ENCODE measurements at regions not wholly inside any gene's neighbourhood (a gene's known extent, or its start where the extent isn't known, plus 50 kb on each side); places are given as distances from the start of the nearest gene placed in this dataset.

- no peak for TF ChIP-seq EP300 (IDR thresholded peaks at IDR 0.05)
- no peak for TF ChIP-seq CTCF (IDR thresholded peaks at IDR 0.05)
- no peak for TF ChIP-seq POLR2AphosphoS5 (IDR thresholded peaks at IDR 0.05)
Measured at GRCh38 chr3:162629372-162629771, 1132.8 kb downstream of the OTOL1 start.

Data from upper lobe of left lung (tissue), 4 donors.